ENCODE measurements at regions not wholly inside any gene's neighbourhood (a gene's known extent, or its start where the extent isn't known, plus 50 kb on each side); places are given as distances from the start of the nearest gene placed in this dataset.

- DNase-seq (ENCODE audit: low read depth): no peak
- TF ChIP-seq, protein P1, sequence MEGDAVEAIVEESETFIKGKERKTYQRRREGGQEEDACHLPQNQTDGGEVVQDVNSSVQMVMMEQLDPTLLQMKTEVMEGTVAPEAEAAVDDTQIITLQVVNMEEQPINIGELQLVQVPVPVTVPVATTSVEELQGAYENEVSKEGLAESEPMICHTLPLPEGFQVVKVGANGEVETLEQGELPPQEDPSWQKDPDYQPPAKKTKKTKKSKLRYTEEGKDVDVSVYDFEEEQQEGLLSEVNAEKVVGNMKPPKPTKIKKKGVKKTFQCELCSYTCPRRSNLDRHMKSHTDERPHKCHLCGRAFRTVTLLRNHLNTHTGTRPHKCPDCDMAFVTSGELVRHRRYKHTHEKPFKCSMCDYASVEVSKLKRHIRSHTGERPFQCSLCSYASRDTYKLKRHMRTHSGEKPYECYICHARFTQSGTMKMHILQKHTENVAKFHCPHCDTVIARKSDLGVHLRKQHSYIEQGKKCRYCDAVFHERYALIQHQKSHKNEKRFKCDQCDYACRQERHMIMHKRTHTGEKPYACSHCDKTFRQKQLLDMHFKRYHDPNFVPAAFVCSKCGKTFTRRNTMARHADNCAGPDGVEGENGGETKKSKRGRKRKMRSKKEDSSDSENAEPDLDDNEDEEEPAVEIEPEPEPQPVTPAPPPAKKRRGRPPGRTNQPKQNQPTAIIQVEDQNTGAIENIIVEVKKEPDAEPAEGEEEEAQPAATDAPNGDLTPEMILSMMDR (IDR thresholded peaks at IDR 0.05; ENCODE audit: insufficient read depth, low read depth, low read length, missing control alignments): no peak
- no peak overlapping the region for H3K4me3 ChIP-seq (ENCODE audit: low read depth, low read length)
Observed at GRCh38 chr12:89941436-89941835, 232.8 kb upstream of the ATP2B1 start.

DNA sequence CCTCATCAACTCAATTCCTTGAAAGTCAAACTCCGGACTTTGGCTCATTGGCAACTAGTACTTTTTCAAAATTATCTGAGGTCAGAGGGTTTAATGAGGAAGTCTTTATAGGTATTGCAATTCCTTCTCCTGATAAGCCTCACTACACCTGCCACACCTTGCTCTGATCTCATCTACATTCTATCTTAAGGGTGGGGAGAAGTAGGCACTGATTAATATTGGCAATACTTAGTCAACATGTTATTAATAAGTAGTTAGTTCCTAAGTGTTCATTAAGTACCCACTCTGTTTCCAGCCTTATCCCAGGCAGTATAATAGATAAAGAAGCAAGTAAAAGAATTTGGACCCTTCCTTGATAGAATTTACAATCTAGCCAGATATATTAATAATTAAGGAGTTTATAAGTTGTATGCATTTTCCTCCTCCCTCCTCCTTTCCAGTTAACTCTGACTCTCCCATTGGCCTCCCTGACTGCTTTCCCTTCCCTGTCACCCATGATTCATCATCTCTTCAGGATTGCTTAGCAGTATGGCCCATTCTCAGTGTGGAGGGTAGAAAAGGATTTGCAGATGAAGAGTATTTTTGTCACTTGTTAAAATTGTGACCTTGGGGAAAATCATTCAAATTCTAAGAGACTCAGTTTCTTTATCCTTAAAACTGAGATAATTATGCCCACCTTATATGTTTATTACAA, 231.0 kb upstream of the ATP2B1 start:
- no peak overlapping the region for H3K4me3 ChIP-seq (ENCODE audit: low read depth, low read length)
- no peak for DNase-seq (ENCODE audit: low read depth)
- TF ChIP-seq, protein P1 (IDR thresholded peaks at IDR 0.05; ENCODE audit: insufficient read depth, low read depth, low read length, missing control alignments): no peak

DNA sequence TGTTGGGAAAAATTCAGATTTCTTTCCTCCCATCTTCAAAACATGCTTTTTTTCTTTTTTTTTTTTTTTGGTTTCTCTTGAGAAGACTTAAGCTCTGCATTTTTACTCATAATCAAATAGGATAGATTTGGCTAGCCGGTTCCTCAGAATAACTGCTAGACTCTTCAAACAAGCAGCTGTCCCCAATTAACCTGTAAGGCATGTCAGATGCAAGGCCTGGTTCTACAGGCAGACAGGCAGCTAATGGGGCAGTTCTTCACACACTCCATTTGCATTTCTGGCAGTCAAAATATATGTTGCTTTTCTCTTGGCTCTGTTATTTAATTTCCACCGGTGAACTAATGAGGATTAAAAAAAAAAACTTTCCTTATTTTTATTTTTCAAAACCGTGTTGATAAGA, 228.0 kb upstream of the ATP2B1 start:
- DNase-seq (ENCODE audit: low read depth): no peak
- TF ChIP-seq, protein P1 (IDR thresholded peaks at IDR 0.05; ENCODE audit: insufficient read depth, low read depth, low read length, missing control alignments): no peak
- no peak overlapping the region for H3K4me3 ChIP-seq (ENCODE audit: low read depth, low read length)

DNA sequence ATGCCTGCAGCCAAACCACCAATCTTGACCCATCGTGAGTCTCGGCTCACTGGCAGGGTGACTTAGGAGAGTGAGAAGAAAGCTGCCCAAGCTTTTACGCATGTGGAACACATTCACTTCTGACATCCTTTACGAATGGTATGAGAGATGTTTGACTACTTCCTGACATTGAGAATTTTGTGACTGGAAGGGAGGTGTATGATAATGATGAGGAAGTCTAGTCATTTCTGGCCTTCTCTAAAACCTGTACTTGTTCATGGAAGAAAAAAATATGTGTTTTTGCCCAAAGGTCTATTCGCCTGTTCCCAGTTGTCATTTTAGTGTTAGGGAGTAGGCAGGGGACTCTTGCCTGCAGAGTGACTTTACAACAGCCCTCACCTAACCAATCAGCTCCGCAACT, 227.2 kb upstream of the ATP2B1 start:
- DNase-seq (ENCODE audit: low read depth): peak; percentile 65

DNA sequence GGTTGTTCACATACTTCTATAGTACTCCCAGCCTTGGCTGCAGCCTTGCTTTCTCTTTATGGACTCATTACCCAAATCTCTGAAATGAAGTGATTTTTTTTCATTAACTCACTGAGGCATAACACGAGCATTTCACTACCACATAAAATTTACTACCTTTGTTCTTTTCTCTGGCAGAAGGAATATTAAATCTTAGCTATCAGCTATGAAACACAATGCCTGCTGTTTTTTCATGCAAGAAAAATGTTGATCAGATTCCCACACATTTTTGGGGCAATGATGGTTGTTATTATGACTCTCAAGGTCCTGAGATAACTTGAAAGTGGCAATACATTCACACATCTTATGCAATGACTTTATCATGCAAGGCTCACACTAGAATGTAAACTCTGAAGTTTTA, 225.3 kb upstream of the ATP2B1 start:
- no peak overlapping the region for H3K4me3 ChIP-seq (ENCODE audit: low read depth, low read length)
- no peak for DNase-seq (ENCODE audit: low read depth)
- TF ChIP-seq, protein P1 (IDR thresholded peaks at IDR 0.05; ENCODE audit: insufficient read depth, low read depth, low read length, missing control alignments): no peak

More for the DNA sequence above, 227.2 kb upstream of the ATP2B1 start:
- H3K4me3 ChIP-seq (ENCODE audit: low read depth, low read length): no peak overlapping the region
- TF ChIP-seq, protein P1 (IDR thresholded peaks at IDR 0.05; ENCODE audit: insufficient read depth, low read depth, low read length, missing control alignments): no peak

DNA sequence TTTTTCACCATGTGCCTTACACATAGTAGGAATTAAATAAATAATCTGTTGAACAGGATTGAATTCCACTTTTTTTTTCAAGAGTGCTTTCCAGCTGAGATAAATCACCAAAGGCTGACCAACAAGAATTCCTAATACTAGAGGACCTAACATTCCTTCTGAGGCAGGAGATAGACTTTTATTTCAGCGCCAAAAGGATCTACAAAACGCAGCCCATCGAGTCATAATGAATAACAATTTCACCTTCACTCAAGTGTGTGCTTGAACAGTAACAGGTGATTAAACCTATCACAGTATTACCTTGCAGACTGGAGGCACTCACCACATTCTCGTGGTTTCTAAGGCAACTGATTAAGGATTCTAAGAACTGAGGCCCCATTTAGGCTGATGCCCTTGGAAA, 224.3 kb upstream of the ATP2B1 start:
- no peak for DNase-seq (ENCODE audit: low read depth)

More for the DNA sequence above, 224.3 kb upstream of the ATP2B1 start:
- H3K4me3 ChIP-seq (ENCODE audit: low read depth, low read length): no peak overlapping the region
- TF ChIP-seq, protein P1 (IDR thresholded peaks at IDR 0.05; ENCODE audit: insufficient read depth, low read depth, low read length, missing control alignments): no peak
